G401.6 (cell line): ENCODE measurements at regions not wholly inside any gene's neighbourhood (a gene's known extent, or its start where the extent isn't known, plus 50 kb on each side); places are given as distances from the start of the nearest gene placed in this dataset.

ENCODE experiments used
- FAIRE-seq: peaks from 2 replicates; lab custom pipeline; 2012; peaks lifted over from hg19 to GRCh38; lab: Jason Lieb, UNC

DNA sequence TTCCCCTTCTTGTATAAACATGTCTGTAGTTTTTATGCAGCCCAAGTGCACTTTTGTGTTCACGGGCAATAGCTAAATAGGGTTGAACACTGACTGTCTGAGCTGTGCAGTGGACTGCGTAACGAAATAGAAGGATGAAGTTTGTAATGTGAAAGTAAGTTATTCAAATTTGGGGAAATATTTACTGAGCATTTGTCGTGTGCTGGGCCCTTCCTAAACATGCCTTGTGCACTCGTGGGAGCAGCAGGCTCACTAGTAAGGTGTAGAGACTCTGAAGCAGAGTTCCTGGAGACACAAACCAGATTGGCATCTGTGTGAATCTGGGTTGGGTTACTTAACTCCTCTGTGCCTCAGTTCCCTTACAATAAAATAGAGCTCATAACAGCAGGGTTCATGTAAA lies 51.7 kb upstream of the C1QTNF7 start:
- FAIRE-seq, result no peak

DNA sequence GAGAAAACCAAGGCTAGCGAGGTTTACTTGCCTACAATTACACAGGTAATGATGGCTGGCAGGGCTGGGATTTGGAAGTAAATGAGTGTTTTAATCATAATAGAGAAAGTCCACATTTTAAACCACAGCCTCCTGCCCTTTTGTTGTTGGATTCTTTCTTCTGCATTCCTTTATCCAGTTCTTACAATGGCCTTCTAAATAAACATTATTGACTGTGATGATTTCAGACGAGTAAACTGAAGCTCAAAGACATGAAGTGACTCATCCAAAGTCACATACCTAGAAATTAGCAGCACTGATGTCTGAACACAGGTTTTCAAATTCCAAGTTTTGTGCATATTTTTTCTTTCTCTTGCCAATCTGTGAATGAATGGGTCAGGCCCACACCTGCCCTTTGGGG lies 51.2 kb upstream of the C1QTNF7 start:
- no peak for FAIRE-seq
